GM19351 (cell line): ENCODE measurements at regions not wholly inside any gene's neighbourhood (a gene's known extent, or its start where the extent isn't known, plus 50 kb on each side); places are given as distances from the start of the nearest gene placed in this dataset.
"Not testable (repeated sequence)": the region's sequence is repeated elsewhere in the genome, so short reads cannot be mapped to it uniquely, and the experiment has no call there.

ENCODE experiments used
- ATAC-seq: cut with Tn5 transposase; IDR thresholded peaks from one replicate; pipeline ENCODE4 v1.9.1; 2021; ENCODE audit warnings: mild to moderate bottlenecking, moderate library complexity; ENCODE audit not compliant: unreplicated experiment

DNA sequence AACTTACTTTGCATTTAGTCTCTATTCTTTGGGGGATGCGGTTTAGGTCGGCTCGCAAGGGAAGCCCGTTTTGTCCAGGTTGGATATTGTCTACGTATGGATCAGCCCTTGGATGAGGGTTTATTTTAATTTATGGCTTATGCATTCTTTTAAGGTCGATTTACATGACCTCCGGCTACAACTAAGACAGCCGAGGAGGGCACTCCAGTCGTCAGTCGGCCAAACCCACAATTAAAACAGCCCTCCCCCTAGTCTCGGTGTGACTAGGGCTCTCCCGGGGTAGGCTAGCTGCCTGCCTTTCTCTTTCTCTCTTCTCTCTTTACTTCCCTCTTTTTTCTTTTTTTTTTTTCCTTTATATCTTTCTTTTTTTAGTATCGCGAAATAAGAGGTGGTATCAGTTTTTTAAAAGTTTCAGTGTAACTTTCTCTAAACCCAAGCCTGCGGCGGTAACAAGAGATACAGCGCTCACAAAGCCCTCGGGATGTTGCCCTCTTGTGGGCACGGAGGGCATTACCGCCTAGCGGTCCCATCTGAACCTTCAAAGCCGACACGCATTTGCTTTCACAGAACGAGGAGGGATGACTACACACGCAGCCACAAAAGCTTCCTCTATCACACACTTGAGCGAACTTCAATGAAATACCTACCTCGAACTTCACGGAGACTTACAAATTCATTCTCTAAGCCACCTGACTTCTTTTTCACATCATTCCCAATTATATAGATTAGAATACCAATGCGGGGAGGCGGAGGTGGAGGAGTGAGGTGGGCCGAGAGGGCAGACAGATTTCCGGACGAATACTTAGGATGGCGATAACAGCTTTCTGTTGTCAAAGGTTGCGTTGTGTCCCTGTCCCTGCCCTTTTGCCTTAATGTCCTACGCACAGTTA is 132.3 kb upstream of the C11orf58 start:
- ATAC-seq: peak; percentile 87

DNA sequence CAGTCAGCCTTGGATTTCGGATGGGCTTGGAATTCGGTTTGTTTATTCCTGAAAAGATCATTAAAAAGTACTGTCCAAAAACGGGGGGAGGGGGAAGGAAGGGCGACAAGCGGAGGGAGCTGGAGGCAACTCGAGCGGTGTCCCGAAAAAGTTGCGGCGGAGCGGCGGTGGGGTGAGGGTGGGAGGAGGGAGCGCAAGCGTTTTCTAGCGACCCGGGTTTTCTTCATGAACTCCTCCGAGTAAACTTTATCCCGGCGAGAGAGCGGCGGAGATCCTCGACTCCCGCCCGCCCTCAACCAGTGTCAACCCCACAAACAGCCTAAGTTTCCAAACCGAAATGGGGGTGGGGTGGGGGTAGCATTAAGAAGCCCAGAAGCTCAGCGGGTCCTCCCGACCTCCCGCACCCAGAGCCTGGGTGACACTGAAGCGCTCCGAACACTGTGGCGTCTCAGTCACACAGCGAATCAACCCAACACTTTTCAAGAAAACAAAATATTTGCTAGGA is 133.0 kb upstream of the C11orf58 start:
- no peak for ATAC-seq

GRCh38 chr11:16604794-16605388 is 133.6 kb upstream of the C11orf58 start:
- no peak for ATAC-seq

DNA sequence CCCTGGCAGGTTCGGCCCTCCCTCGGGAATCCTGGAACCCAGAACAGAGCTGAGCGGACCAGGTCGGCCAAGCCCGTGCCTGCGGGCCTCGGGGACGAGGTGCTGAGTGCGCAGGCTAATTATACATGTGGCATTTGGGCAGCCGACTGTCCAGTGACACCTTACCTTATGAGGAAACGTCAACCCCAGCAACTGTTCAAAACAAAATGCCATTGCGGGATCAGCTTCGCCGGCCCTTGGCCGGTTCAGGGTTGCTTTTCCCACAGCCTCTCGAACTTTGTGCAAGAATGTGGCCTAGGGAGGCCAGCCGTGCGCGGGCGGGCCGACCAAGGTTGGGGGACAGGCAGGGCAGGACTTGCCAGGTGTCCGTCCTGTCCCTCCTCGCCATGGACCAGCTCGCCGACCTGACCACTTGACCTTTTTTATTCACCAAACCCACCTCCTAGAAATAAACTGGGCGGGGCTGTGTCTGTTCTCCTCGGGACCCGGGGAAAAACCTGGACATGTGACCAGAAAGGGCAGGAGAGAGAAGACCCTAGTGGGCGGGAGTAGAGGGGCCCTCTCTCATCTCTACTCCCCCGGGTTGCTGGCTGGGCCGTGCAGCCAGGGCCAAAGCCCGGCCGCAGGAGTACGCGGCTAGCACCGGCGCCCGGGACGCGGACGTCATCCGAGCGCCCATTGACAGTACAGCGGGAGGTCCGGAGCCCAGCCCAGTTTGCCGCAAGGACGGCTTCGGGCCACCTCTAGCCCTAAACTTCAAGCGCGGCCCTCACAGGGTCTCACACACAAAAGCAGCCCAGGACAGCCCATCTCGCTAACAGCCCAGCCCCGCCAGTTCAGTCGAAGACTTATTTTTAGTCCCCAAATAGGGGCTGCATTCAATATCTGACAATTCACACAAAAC is 134.3 kb upstream of the C11orf58 start:
- no peak for ATAC-seq

GRCh38 chr11:16603245-16603644 is 135.2 kb upstream of the C11orf58 start:
- ATAC-seq: no peak

DNA sequence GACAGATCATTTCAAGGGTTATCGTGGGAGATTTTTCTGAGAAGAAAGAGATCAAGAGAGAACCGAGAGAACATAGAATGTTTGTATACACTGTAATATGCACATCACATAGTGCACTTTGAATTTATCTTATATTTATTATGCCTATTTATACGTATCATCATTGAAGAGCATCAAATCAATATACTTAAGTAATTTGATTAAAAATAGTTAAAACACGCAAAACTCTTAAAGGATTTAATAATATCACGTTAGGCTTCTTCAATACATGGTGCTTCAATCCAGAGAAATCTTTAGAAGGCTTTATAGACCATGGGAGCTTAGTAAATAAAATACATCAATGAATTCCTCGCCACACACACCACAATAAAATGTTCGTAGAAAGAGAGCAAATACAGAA is 139.5 kb upstream of the C11orf58 start:
- no peak for ATAC-seq

- ATAC-seq: no peak
Observed at GRCh38 chr11:16598032-16598431, 140.4 kb upstream of the C11orf58 start.

DNA sequence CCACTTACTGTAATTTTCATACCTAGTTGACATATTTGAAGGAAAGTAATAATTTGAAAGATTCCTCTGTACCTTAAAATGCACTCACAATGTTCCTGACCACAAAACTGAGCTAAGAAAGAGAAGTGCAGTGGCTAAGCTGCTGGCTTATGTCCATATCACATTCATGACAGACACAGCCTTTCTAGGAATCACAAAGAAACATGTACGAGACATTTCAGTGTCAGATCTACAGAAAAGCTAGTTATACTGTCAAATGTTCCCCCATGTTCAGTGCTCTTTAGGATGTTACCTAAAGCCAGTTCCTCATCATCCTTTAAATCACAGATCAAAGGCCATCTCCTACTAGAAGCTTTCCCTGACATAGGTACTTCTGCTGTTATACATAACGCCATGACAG is 142.2 kb upstream of the C11orf58 start:
- ATAC-seq: no peak

GRCh38 chr11:16591157-16591556 is 147.3 kb upstream of the C11orf58 start:
- no peak for ATAC-seq

DNA sequence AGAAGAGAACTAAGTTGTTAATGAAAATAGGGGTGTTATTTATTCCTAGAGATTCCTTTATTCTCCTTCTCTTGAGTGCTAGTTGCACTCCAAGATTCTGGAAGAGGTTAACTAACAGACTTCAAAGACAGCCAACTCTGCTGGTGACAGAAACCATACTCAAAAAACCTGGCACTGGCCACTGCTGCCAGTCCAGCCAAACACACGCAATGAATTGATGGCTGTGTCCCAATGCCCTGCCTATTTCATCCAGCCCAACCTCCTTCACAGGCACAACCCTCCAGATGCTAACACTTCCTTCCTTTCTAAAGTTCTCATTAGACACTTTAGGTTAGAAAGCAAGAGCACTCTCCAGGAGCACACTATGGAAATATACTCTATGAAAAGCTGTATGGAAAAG is 150.8 kb upstream of the C11orf58 start:
- ATAC-seq: no peak

- ATAC-seq: no peak
Observed at GRCh38 chr11:16584569-16584968, 153.9 kb upstream of the C11orf58 start.

- ATAC-seq: not testable (repeated sequence)
Observed at GRCh38 chr11:16581078-16581477, 157.4 kb upstream of the C11orf58 start.

- no peak for ATAC-seq
Observed at GRCh38 chr11:16577490-16577889, 161.0 kb upstream of the C11orf58 start.

- not testable (repeated sequence) for ATAC-seq
Observed at GRCh38 chr11:16574889-16575288, 163.6 kb upstream of the C11orf58 start.

GRCh38 chr11:16572945-16573344 is 165.5 kb upstream of the C11orf58 start:
- no peak for ATAC-seq

DNA sequence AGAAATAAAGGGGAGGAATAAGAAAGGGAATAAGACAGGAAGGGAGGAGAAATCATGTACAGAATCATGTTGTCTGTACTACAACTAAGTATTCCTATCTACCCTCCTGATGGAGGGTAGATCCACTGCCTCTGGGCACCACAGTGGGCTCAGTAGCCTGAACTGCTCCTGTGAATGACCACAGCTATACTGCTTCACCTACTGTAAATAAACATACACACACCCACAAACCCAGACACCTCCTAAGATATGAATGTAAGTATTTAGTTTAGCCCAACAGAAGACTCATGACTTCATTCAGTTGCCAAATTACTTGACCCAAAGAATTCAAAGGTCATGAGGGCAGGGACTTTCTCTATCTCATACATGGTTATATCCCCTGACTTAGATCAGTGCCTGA is 177.3 kb upstream of the C11orf58 start:
- no peak for ATAC-seq

DNA sequence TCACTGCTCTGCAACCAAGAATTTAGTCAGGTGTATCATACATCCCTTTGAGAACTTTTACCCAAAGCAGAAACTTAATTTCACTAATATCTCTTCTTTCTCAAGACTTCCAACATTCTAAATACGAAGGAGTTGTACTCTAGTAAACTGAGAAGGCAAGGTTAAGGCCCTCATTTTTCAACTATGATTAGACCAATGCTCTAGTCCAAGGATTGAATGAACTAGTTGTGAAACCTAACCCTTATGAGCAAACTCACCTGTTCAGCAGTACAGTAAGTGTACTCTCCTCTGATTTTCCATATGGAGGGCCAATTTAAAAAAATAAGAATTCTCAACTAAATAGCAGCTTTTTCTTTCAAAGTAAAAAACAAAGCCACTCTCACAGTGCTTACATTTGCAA is 180.0 kb upstream of the C11orf58 start:
- no peak for ATAC-seq

DNA sequence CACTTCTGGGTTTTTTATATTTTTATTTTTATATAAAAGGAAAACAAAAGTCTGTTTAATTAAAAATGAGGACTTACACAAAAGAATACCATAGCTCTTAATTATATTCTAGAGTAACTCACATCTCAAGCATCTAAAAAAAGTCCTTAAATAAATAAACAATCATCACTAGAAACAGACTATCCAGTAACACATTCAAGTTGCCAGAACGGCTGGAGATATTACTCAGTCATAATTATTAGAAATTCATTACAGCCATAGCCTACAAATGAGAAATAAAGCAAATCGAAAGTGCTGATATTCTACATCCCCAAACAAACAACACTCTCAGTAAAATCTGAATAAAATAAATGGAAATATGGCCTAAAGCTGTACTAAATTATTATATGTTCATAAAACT is 182.5 kb upstream of the C11orf58 start:
- no peak for ATAC-seq

DNA sequence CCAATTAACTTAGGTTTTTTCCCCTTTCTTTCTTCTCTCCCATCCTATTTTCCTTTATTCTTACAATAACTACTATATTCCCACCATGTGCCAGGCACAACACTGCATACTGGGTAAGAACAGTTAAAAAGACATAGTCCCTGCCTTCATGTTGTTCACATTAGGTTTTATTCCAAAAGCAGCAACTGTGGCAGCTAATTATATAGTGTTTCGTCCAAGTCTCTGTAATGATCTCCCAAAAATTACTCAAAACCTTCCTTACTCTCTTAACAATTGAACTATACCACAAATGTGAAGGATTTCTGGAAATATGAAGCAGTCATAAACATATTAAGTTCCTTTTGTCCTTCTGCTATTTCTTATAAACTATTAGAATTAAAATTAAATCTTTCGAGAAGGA is 184.1 kb upstream of the C11orf58 start:
- no peak for ATAC-seq

DNA sequence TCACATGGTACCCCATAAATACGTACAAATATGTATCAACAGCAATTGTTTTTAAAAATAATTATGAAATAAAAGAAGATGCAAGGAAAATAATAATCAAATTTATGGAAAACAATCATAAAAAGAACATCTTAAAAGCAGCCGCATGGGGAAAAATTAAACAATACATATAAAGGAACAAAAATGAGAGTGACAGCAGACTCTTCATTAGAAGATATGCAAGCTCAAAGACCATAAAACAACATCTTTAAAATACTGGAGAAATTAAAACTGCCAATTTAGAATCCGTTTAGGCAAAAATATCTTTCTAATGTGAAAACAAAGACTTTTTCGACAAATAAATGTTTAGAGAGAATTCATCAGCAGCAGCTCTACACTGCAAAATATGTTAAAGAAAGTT is 190.6 kb upstream of the C11orf58 start:
- ATAC-seq: no peak

GRCh38 chr11:16543642-16544041 is 187.3 kb upstream of the SOX6 start:
- no peak for ATAC-seq
